ENCODE measurements at regions not wholly inside any gene's neighbourhood (a gene's known extent, or its start where the extent isn't known, plus 50 kb on each side); places are given as distances from the start of the nearest gene placed in this dataset.
"Not testable (repeated sequence)": the region's sequence is repeated elsewhere in the genome, so short reads cannot be mapped to it uniquely, and the experiment has no call there.

DNA sequence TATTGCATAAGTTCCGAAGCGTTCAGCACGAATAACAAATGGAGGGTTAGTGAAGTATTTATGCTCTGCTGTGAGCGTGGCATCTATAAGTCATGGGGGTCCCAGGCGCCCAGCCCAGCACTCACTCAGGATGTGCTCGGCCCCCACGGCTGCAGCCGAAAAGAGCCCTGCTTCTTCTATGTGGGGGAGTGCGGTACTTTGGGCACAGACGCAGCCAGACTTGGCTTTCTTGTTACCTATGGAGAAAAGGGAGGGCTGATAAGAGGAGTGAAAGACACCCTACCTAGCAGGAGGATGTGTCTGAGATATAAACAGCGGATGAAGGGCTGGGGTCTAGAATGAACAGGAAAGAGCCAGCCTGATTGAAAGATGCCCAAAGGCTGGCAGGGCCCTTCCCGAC is 51.4 kb downstream of the MRPL36 start:
- DNase-seq, result no peak

DNA sequence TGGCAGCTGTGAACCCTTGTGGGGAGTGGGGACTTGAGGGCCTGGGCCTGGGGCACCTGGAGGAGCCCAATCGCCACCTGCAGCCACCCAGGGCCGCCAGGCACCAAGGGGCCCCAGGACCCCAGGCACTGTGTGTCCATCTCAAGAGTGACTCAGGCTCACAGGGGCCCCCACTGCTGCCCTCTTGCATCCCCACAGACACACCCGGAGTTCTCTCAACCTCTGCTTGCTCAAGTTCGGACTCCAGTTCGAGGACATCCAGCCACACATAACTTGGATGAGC is 51.9 kb downstream of the MRPL36 start:
- DNase-seq, result no peak

DNA sequence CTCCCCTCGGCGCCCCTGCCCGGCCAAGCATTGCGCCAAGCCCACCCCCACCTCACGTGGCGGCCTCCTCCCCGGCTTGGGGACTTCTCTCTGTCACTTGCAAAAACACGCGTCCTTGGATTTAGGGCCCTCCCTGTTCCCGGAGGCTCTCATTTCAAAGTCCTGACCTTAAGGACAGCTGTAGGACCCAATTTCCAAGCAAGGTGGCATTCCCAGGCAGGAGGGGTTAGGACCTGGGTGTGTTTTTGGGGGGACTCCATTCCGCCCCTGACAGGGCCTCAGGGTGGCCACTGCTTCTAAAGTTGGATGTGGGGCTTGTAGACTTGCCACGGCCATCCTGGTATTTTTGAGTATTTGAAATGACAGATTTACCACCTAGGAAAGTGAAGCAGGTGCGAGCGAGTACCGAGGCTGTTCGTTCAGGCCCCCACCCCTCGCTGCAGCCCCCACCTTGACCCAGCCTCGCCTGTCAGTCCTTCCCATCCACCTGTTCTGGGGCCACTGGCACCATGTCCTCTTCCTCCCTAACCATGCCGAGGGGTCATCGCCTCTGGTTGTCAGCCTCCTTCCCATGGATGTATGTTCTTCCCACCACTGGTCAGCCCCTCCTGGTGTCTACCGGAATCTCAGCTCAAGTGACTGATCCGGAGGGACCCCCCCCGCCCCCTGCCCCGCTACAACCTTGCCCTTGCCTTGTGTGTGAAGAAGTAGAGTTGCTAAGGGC is 52.4 kb downstream of the MRPL36 start:
- no peak for DNase-seq

DNA sequence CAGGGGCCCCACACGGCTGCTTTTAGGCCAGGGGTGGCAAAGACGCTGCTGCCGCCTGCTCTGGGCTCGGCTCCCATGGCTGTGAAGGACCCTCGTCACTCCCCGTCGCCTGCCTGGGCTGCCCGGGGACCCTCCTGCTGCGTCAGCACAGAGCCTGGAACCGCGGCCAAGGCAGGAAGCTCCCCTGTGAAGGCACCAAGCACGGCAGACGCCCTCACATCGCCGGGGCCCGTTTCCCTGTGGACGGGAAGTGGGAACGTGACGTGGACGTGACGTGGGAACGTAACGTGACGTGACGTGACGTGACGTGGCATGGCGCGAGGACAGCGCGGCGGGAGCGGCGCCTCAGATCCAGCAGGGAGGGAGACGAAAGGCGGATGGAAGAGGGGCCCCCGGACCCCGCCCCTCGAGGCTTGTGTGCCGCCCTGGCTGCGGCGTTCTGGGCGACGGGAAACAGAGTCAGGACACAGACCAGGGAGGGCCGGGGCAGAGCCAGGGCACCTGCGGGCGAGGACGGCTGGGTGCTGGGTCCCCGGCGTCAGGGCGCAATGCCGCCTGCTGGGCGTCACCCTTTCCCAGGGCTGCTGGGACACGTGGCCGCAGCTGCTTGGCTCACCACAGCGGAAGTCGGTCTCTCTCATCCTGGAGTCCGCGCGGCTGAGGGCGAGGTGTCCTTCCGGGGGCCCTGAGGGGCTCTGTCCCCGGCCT is 53.1 kb downstream of the MRPL36 start:
- DNase-seq, result no peak

DNA sequence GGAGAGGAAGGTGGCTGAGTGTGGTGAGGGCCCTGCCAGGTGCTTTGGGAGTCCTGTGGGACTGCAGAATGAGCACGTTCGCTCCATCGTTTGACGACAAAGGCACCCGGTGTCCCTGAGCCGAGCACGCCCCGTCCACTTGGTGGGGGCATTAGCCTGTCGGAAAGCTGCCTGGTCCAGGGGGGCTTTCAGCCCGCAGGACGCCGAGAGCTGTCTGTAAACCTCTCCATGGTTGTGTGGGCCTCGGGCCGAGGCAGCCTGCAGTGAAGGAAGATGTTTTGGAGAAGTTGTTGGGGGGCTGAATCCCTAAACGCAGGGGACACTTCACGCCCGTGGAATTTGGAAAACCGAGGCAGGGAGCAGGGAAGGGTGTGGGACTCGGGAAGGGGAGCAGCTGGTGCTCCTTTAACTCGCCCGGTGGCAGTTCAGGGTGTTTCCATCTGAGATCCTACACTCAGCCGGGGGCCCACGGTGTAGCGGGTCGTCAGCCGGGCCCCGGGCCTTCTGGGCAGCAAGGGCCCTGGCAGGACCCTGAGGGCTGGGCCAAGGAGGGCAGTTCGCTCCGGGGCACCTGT is 53.8 kb downstream of the MRPL36 start:
- DNase-seq, result no peak

DNA sequence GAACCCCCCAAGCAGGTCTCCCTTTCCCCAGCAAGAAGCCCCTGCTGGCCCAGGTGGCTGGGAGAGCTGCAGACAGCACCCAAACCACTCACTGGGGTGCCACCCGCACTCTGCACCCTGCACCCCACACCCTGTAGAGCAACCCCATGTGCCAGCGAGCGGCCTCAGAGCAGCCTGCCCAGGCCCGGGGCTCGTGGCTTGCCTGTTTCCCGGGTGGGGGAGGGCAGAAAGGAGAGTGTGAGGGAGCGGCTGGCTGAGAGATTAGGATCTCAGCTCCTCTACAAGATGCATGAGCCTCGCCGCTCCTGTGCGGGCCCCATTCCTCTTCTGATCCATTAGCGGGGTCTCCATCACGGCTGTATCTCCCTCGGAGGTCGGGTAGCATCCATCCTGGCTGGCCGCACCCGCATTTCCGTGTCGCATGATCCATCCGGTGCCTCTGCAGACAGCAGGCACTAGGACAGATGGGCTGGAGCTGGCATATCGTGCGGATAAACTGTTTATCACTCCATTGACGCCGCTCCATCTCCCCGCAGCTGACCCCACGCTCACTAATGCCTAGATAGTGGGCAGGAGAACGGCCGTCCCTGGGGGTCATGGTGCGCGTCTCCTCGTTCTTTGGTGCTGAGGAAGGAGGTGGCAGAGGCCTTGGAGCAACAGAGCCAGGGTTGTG is 54.4 kb downstream of the MRPL36 start:
- DNase-seq, result no peak

DNA sequence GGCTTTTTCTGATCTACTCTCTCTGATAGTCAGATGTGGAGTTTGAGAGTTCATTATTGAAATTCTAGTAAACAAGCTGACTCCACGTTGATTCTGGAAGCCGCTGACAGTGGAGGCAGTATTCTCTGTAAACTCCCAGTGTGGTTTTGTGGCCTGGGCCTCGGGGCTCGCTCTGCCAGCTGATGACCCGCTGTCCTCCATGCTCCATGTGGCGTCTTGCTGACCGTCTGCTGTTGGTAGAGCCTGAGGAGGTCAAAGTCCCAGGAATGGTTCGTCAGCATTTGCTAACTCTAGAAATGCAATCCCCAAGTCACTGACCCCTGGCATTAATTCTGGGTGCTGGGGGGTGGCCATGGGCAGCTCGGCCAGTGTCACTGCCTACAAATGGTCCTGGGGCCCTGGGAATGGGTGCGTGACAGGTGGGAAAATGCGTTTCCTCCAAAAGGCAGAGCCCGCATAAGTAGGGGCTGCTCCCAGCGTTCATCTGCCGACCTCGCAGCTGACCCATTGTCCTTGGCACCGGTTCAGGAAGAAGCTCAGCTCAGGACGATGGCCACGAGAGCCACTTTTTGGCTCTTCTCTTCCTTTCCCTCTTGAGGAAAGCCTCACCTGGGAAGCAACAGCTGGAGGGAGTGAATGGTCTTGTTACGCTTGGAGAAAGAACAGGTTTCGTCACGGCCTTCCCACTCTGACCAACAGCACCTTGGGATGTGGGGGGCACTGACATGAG is 55.1 kb downstream of the MRPL36 start:
- DNase-seq, result no peak

DNA sequence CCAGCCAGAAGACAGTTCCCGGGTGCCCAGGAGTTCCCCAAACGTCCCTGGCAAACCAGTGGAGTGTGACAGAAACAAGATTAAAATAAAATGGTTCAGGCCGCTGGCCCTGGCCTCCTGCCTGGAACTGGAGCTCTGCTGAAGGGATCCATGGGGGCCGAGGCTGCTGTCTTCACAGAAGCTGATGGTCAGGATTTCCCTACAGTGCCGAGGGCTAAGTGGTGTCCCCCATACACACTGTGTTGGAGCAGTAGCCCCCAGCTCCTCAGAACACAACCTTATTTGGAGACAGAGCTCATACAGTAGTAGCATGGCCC is 55.9 kb downstream of the MRPL36 start:
- DNase-seq, result no peak

DNA sequence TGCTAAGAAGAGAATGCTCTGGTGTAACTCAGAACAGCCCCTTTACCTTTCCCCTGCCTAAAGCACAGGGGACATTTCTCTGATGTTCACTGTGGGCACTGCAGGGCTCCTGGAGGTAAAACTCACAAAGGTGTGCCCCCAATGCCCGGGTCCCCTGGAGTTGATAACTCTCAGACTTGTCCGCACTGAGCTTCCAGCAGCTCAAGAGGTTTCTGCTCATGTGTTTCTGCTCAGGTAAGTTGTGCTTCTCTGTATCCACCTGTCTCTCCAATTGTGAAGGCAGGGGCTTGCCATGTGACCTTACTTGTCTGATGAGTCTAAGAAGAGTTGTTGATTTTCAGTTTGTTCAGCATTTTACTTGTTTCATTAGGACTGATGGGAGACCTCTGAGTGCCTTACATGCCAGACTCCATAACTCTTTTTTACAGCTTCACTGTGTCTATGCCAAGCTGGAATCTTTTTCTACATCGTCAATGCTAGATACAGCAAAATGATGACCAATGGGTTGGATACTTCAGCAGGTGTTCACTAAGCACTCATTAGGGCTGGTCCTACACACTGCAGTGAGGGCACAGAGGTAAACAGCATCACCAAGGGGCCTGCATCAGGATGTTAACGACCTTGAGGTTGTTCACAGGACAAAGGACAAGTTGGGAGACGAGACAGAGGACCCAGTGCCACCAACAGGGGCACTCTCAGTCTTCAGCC is 56.4 kb downstream of the MRPL36 start:
- no peak for DNase-seq

DNA sequence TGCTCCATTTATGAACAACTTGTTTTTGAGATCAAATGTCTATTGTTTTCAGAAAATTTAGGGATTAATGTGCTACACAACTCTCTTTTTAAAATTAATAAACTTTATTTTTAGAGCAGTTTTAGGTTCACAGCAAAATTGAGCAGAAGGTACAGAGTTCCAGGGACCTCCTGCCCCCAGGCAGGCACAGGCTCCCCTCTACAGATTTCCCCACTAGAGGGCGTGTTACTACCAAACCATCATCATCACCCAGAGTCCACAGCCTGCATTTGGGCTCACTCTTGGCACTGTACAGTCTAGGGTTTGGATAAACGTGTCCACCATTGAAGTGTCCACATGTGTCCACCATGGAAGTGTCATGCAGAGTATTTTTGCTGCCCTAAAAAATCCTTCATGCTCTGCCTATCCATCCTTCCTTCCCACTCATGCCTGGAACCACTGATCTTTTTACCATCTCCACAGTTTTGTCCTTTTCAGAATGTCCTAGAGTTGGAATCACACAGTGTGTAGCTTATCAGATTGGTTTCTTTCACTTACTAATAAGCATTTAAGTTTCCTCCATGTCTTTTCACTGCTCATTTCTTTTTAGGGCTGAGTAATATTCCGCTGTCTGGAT is 61.7 kb downstream of the MRPL36 start:
- no peak for DNase-seq

DNA sequence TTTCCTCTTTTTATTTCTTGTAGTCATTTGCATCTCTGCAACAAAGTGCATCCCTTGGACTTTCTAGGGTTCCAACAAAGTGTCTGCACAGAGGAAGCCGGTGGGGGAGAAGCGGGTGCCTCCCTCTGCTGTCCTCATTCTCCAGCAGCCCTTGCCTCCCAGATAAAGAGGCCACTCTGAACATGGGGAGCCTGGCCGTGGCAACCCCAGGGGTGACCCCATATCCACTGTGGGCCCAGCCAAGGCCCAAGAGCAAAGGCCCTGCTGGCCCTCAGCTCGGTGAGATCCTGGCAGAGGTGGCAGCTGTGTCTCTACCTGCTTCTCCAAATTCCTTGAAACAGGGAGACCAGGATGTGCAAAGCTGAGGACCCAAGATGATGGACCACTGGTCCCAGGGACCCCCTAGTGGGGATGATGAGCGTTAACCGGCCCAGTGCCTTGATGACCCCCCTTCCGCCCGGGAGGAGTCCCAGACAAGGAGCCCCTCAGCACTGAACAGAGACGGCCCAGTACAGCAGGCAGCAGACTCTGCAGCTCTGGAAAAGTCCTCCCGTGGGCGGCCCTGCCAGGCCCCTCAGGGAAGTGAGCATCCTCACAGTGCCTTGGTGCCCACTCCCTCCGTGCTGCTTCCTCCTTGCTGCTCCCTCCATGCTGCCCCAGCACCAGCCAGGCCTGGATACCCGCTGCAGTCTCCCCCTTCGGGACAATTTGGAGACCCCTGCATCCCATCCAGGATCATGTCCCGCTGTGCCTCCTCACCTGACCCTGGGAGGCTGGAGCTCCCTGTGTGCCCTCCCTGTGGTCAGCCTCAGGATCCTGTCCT is 62.5 kb downstream of the MRPL36 start:
- DNase-seq, result no peak

DNA sequence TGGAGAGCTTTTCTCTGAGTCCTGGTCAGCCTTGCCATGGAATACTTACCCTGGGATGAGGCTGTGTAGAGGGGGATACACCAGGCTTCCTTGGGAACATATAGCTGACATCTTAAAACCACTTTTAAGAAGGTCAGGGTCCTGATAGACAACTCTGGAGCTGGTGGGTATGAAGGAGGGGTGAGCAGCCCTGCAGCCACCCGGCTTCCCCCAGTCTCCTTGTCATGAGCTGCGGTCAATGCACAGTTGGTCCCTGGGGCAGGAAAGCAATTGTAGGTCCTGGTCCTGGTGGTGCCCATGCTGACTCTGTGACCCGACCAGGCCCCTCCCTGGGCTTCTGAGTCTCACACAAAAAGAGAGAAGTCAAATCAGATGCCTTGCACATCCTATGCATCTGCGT is 63.6 kb downstream of the MRPL36 start:
- no peak for DNase-seq

DNA sequence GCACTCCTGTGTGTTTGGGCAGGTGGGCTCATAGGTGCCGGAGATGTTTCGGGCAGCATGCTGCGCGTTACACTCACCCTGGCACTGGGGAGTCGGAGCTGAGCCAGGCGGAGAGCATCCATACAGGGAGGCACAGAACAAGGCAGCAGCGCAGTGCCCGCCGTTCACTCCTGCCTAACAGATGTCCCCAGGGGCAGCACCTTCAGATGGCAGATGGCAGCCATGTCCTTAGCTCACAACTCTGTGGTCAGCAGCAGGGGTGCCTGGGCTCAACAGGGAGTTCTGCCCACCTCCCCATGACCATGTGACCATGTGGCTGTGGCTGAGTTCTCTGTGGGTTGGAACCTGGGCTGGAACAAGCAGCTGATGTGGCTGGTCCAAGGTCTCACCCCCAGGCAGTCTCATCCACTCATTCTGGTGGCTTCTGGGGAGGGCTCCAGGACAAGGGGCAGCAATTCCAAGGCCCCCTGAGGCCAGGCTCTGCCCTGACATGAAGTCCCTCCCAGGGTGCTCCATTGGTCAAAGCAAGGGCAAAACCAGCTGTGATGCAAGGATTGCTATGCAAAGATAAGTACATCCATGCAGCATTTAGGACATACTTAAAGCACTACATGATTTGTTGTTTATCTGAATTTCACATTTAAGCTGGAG is 64.2 kb downstream of the MRPL36 start:
- DNase-seq, result no peak

DNA sequence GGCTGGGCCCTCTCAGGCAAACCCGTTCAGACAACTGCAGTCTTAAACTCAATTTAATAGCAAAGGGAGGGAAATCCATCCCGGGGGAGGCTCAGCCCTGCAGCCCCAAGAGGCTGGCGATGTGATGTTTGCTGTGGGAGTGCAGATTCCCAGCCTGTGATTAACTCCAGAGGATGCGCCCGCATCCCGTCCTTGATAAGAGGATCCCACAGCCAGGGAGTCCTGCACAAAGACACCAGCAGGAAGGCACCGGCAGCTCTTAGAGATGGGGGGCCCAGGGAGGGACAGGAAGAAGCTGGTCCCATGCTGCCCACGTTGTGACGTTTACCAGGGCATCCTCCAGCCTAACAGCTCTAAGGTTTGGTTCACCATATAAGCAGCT is 64.7 kb downstream of the MRPL36 start:
- no peak for DNase-seq

DNA sequence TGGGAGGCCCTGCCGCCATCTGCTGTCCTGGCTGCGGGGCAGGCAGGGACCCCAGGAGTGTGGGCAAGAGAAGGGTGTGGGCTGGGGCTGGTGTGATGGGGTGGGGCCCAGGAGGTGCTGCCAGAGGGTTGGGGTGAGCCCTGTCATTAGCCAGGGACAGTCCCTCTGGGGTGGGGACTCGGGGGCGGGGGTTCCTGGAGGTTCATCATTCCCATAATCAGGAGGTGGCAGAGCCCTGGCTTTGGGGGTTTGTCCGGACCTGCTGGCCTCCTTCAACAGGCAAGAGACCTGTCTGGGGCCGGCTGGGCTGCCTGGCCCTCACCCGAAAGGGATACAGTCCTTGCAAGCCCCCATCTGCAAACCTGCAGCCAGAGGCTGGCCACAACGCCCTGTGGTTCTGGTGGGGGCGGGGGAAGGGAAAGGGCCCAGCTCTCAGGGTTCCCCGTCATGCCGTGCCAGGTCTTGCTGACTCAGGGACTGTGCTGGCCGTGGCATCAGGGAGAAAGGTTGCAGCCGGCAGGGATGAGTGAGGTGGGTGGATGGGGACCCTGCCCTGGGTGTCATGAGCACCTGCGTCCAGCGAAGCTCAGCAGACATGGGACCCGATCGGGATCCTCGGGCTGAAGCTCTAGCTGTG is 65.2 kb downstream of the MRPL36 start:
- no peak for DNase-seq

DNA sequence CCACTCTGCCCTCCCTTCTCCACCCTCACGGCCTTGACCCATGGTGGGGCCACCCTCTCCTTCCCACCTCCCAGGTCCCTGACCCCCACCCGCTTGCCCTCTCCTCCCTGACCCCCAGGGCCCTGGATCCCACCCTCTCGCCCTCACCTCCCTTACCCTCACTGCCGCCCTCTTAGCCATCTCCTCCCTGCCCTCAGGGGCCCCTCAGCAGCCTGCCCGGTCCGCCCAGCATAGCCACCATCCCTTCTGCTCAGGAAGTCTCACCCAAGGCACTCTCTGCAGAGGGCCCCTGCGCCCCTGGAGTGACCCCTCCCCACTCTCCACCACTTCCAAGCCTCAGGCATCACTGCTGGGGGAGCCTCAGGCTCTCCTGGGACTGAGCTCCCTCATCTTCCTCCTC is 66.3 kb downstream of the MRPL36 start:
- no peak for DNase-seq

DNA sequence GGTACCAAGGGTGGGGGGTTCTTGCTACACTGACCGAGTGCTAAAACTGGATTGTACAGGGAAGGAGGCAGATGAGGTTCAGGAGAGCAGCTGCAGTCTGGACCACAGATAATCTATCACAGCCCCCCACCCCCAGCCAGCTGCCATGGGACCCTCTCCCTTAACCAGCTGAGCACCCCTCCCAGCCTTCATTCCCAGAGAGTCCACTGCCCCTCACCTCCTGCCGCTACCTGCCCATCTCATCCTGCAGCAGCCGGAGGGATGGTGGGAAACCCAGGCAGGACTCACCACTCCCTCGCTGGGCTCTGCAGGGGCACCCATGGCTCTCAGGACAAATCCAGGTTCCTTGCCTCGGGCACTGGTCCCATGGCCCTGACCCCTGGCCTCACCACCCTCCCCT is 66.7 kb downstream of the MRPL36 start:
- DNase-seq, result no peak

DNA sequence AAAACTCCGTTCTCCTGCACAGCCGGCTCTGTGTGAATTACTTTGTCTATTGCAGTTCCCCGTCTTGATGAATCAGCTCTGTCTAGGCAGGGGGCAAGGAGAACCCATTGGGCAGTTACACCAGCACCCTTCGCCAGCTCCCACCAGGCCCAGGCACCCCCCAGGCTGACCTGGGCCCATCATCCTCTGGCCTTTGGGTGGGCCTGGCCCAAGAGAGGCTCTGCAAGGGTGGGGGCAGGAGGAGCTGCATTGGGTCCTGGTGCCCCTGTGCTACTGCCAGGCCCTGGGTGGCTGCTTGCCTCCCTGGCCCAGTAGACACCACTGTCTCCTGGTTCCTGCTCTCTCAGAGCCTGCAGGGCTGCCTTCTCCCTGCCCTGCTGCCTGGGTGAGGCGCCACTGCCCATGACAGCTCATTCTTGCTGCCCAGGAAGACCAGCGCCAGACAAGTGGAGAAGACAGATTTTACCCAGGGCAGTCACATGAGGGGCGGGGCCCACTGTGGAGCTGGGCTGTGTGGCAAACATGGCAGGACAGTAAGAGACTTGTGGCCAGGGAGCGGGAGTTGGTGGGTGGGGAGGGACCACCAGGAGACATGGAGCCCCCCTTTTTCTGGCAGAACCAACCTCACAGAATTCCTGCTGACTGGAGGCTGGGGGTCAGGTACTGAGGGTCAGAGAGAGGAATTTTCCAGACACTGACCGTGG is 67.2 kb downstream of the MRPL36 start:
- no peak for DNase-seq

DNA sequence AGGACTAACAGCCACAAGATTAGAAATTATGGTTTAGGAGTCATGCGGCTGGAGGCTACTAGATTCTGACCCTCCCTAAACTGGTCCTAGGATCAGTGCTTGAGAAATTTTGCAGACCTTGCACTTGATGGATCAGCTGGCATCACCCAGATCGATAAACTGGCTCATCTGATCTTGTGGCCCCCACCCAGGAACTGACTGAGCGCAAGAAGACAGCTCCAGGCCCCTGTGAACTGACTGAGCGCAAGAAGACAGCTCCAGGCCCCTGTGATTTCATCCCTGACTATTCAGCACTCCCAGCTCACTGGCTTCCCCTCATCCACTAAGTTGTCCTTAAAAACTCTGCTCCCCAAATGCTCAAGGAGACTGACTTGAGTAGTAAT is 67.8 kb downstream of the MRPL36 start:
- DNase-seq, result not testable (repeated sequence)

DNA sequence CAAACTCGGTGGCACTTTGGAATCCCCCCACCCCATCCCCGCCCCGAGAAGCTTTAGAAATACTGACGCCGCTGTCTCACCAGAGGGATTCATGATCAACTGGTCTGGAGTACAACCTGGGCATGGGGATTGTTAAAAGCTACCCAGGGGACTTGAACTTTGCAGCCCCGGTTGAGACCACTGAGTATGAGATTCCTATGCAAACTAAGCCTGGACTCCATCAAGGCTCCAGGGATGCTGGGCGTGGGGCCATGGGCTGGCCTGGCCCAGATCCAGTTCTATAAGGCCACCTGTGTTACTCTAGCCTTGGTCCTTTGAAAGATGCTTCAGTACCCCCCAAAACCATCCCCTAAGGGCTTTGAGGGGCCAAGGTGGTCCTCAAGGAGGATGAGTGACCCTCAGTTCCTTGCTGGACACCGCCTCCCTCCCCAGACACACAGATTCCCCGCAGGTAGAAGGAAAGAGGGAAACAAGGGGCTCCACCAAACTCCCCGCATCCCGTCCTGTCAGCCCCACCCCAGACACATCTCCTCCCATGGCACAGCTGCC is 68.5 kb downstream of the MRPL36 start:
- no peak for DNase-seq

Measured in amniotic stem cell (primary cell).